SW 1271 (cell line): ENCODE measurements at regions not wholly inside any gene's neighbourhood (a gene's known extent, or its start where the extent isn't known, plus 50 kb on each side); places are given as distances from the start of the nearest gene placed in this dataset.
A peak's percentile ranks its signal among the peaks of the same experiment; 100 is the strongest.
"Not testable (repeated sequence)": the region's sequence is repeated elsewhere in the genome, so short reads cannot be mapped to it uniquely, and the experiment has no call there.

ENCODE experiments used
- DNase-seq, 2 experiments: peaks; one replicate each; lab custom pipeline; 2025; lab: John Stamatoyannopoulos, UW

DNA sequence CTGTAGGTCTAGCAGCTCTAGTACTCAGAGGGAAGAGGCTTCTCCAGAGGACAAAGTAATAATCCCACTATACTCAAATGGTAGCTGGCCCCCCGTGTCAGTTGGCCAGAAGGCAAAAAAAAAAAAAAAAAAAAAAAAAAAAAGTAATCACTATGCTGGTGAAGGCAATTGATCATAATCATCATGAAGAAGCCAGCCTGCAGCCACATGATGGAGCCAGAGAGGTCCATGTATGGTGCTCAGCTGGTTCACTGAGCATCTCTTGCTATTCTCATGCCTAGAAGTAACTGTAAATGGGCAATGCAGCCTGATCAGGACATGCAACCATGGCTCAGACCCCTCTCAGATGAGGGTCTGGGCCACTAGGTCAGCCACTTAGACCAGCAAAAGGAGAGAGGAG is 378.8 kb downstream of the MED13L start:
- no peak for DNase-seq

GRCh38 chr12:115897729-115898128 is 379.8 kb downstream of the MED13L start:
- no peak for DNase-seq

- no peak for DNase-seq
Observed at GRCh38 chr12:115895247-115895646, 382.2 kb downstream of the MED13L start.

DNA sequence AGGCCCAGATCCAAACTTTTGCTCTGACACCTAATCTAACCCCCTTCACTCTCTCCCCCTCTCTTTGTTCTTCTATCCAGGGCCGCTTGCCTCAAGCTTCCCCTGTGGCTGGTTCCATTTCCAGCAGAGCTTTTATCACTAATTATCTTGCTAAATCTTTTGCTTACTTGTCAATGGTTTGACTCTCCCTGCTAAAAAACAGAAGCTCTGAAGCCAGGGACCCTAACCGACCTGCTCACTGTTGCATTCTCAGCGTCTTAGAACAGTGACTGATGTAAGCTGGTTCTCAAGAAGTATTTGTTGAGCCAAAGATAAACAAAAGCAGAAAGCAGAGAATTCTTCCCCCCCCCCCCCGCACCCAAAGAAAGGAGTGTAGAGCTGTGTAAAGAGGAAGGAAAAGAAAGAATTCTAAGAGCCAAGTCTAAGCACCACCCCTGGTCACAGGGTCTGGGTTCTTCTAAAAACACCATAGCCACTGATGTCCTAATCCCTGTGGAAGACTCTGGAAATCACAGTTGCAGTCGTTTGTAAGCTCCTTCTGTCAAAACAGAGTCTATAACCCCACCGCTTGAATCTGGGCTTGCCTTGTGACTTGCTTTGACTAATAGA is 385.8 kb downstream of the MED13L start:
- DNase-seq = no peak

- no peak for DNase-seq
Observed at GRCh38 chr12:115886666-115887065, 390.8 kb downstream of the MED13L start.

DNA sequence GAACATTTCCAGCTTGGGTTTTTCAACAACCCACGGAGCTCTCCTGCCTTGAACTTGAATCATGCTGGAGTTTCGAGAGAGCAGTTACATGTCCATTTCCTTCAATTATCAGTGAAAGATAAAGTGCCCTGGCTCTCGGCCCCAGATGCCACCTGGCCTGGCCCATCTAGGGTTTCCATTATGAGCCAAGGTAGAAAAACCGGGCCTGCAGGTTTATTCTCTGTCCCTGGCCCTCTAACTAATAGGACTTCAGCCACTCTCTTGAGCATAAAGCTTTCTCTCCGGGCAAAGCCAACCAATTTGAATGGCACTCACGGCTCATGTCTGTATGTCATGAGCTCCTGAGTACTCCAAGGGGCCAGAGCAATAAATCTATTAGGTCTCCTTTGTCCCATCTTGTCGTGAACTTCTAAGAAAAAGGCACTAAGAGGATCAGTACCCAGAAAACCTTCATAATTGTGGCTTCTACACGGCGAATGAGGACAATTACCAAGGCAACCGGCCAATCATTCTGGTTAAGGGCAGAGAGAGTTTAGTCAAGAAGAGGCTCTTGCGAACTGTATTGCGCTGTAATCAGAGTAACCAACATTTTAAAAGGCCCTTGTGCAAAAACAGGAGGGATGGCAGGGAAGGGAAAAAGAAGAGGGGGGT is 392.3 kb downstream of the MED13L start:
- DNase-seq = no peak

DNA sequence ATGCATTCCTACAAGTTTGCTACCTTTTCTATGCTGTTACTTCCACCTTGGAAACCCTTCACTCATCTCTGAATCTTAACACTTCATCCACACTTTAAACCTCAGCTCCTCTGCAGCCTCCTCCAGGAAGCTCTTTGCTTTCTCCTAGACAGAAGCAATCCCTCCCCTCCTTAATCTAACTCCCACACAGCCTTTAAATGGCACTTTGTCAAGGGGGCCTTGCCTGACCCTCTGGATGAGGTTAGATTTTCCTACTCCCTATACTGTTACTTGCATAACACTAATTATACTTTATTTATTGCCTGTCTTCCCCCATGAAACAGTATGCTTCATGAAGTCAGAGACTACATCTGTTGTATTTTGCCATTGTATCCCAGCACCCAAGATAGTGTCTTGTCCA is 394.6 kb downstream of the MED13L start:
- no peak for DNase-seq

DNA sequence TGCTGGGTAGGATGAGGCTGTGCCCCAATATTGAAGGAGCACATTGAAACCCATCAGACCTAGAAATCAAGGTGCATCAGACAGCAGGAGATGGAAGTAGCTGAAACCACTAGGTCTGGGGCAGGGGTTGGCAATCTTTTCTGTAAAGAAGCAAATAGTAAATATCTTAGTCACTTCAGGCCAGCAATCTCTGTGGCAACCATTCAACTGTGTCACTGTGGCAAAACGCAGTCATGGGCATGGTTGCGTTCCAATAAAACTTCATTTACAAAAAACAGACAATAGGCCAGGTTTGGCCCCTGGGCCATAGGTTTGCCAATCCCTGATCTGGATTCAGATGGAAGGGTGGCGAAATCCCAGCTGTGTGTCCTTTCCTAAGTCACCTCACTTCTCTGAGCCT is 397.3 kb downstream of the MED13L start:
- DNase-seq = no peak

- DNase-seq = no peak
Observed at GRCh38 chr12:115879354-115879753, 398.1 kb downstream of the MED13L start.

GRCh38 chr12:115873451-115874082 is 403.9 kb downstream of the MED13L start:
- DNase-seq = no peak

GRCh38 chr12:115872919-115873357 is 404.6 kb downstream of the MED13L start:
- DNase-seq = no peak

- no peak for DNase-seq
Observed at GRCh38 chr12:115872212-115872611, 405.3 kb downstream of the MED13L start.

DNA sequence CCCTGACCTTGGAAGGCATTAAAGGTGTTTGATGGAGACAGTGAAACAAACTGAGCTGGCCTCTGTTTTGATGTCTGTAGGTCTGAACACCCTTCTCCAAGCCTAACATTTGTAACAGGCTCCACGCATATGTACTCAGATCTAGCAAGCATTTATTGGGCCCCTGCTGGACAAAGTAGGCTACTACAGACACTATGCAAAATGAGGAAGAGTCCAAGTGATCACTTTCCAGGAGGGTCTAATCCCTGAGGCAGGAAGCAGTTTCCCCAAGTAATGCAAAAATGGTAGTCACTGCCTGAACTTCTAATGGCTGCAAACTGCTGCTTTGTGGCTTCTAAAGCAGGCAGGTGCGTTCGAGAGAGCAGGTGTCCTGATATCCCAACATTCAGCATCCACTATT is 405.8 kb downstream of the MED13L start:
- DNase-seq = peak; percentile 24 to 47

DNA sequence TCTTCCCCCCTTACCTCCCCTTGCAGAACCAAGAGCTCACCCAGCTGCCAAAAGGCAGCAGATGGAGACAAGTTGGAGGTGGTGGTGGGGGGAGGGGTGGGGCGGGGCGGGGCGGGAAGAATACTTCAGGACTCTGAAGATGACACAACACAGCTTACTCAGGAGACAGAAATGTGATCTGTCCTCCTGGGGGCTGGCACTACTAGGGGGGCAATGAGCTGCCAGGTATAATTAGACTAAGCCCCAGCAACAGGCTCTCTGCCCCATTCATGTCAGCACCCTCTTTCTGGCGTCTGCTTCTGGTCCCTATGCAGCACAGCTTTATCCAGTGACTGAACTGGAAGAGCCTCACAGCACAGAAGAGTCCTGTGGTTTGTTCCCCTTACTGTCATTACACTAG is 407.0 kb downstream of the MED13L start:
- no peak for DNase-seq

- DNase-seq = no peak
Observed at GRCh38 chr12:115870021-115870420, 407.5 kb downstream of the MED13L start.

- no peak for DNase-seq
Observed at GRCh38 chr12:115869604-115870003, 407.9 kb downstream of the MED13L start.

DNA sequence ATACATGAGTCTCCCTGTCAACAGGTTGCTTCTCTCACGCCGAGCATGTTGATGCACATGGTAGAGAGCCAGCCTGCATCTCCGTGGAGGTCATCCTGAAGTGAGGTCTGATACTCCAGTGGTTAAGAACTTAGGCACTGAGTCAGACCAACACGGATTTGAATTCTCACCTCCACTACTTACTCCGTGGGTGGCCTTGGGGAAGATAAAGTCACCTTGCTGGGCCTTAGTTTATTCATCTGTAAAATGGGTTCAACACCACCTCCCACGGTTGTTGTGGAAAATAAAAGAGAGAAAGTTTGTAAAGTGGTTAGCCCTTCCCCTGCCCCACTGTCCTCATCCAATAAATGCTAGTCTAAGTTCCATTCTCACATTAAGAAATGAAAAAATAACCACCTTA is 408.9 kb downstream of the MED13L start:
- DNase-seq = no peak

DNA sequence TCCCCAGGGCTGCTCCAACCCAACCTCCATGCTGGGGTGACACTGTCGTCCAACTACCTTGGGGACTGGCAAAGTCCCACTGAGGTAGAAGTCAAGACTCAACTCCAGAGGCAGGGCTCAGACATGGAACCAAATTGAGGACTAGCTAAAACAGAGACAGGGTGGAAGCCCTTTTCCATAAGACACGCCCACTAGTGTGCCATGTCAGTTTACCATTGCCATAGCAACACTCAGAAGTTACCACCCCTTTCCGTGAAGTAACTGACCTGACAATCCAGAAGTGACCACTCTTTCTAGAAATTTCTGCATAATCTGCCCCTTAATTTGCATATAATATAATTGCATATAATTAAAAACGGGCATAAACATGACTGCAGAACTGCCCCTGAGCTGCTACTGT is 409.6 kb downstream of the MED13L start:
- no peak for DNase-seq

DNA sequence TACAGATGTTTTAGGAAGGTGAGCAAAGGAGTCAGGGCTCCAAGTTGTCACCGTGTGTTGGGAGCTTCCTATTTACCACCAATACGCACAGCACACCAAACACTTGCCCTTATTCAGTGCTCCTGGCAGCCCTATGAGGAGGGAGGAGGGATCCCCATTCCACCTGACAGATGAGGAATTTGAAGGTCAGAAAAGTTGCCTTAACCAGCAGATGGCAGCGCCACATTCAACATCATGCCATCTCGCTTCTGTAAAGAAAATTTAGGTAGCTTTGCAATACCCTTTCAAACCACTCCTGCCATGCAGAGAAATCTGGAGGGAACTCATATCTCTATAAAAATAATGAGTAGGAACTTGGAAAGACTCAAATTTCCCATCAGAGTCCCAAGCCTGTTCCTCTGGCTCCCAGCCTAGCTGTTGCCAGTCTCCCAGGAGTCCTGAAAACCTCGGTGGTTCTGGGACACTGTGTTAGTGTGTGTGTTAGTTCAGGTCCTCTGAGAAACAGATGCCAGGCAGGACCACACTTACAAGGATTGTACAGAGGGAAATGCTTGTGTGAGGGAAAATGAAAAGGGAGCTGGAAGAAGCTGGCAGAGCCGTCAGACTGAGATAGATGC is 410.5 kb downstream of the MED13L start:
- DNase-seq = no peak

- DNase-seq = not testable (repeated sequence)
Observed at GRCh38 chr12:115866281-115866680, 411.2 kb downstream of the MED13L start.

DNA sequence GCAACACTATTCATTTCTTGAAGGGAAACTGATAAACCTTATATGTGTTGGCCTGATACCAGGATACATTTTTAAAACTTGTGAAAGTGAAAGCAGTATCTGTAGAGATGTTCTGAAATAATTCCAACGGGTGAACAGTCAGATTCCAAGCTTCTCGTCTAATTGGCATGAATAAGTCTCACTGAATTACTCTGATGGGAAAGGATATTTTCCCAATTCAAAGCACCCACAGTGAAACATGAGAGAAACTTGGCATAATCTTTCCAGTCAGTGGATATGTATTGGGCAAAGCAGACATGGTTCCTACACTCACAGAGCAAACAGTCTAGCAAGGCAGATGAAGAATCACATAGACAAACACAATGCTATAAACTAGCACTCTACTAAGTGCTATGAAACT is 413.1 kb downstream of the MED13L start:
- DNase-seq = no peak

DNA sequence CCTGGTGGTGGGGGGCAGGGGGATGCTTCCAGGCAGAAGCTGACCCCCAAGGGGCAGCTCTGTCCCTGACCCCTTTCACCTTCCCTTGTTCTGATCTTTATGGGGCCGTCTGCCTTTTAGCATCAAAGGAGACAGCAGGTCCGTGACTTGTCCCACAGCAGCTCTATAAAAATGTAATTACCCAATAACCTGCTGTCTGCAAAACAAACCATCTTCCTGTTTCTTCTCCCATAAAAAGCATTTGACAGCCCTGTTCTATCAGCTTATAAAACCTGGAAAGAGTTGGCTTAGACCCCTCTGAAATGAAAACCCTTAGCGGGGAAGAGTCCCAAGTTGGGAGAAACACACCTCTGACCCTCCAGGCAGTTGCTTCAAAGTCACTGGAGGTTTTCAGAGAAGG is 416.9 kb downstream of the MED13L start:
- DNase-seq = no peak

DNA sequence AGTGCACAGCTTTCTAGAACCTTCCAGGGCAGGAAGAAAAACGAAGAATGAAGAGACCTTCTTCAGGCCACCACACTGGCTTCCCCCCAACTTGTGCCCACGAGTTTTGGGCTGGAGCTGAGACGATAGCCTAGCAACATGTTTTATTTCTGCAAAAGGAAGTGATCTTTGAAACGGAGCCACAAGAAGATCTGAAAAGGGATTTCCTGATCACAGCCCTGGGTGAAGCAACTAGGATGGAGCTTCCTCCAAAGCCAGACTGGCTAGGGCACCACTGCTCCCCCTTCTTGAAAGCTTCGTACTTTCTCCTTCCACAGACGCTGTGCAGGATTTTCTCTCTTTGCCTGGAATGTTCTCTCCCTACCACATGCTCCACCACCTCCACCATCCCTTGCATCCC is 418.3 kb downstream of the MED13L start:
- DNase-seq = no peak
